IMR-90 (cell line): ENCODE measurements at regions not wholly inside any gene's neighbourhood (a gene's known extent, or its start where the extent isn't known, plus 50 kb on each side); places are given as distances from the start of the nearest gene placed in this dataset.

Experiments used
- ATAC-seq: fragments of 200-7000 bp; cut with Tn5 transposase; 2 replicates; pipeline ENCODE4 v1.9.1; 2020; ENCODE audit warnings: low read depth, mild to moderate bottlenecking, moderate library complexity
- BruUV-seq: library from RNA; stranded (reverse); fragments of 400-500 nt; replicated peaks from 2 replicates; lab custom pipeline; 2021; lab: Mats Ljungman, UMichigan
- CTCF ChIA-PET: fragments of 300-600 bp; formaldehyde crosslinking; extraction: SDS; loops from one replicate; lab custom pipeline; 2021; ENCODE audit warnings: antibody characterized with exemption; lab: Yijun Ruan, JAX
- POLR2A ChIA-PET: fragments of 300-600 bp; sonication (Branson Sonifier 250); formaldehyde crosslinking; loops from one replicate; lab custom pipeline; 2022; ENCODE audit warnings: antibody characterized with exemption; ENCODE audit not compliant: unreplicated experiment; lab: Charles Lee
- DNase-seq: peaks from one replicate; pipeline ENCODE4 v3.0.0; 2013
- H2AFZ ChIP-seq: replicated peaks from 2 replicates; pipeline ENCODE3; 2013; ENCODE audit warnings: low read length, mild to moderate bottlenecking; ENCODE audit not compliant: poor library complexity
- H2AK5ac ChIP-seq: 2 replicates; pipeline ENCODE4 v1.6.1; 2013; ENCODE audit warnings: low read depth, low read length, inconsistent platforms
- H2AK9ac ChIP-seq: replicated peaks from 2 replicates; pipeline ENCODE3; 2013; ENCODE audit warnings: mild to moderate bottlenecking, low read depth, low read length, moderate library complexity; ENCODE audit not compliant: poor library complexity
- H2BK120ac ChIP-seq: 2 replicates; pipeline ENCODE4 v1.6.1; 2013; ENCODE audit warnings: low read depth, low read length, inconsistent platforms
- H2BK15ac ChIP-seq: 3 replicates; pipeline ENCODE4 v1.6.1; 2013; ENCODE audit warnings: low read depth, low read length, inconsistent platforms
- H2BK20ac ChIP-seq: 2 replicates; pipeline ENCODE4 v1.6.1; 2013; ENCODE audit warnings: low read depth, mild to moderate bottlenecking, inconsistent platforms, low read length, moderate library complexity
- H2BK5ac ChIP-seq: 2 replicates; pipeline ENCODE4 v1.6.1; 2013; ENCODE audit warnings: mild to moderate bottlenecking, low read depth, low read length, inconsistent platforms; ENCODE audit not compliant: poor library complexity, severe bottlenecking
- H3K14ac ChIP-seq: replicated peaks from 2 replicates; pipeline ENCODE4 v1.6.1; 2013; ENCODE audit warnings: low read depth, low read length, inconsistent platforms
- H3K18ac ChIP-seq: 2 replicates; pipeline ENCODE4 v1.6.1; 2013; ENCODE audit warnings: low read depth, low read length, control low read depth
- H3K23ac ChIP-seq: 2 replicates; pipeline ENCODE4 v1.6.1; 2013; ENCODE audit warnings: low read depth, low read length, inconsistent platforms
- H3K27ac ChIP-seq: 2 replicates; pipeline ENCODE4 v1.5.1; 2013; ENCODE audit warnings: mild to moderate bottlenecking, control low read depth, low read length; ENCODE audit not compliant: insufficient read depth
- H3K27me3 ChIP-seq: 2 replicates; pipeline ENCODE4 v1.6.1; 2013; ENCODE audit warnings: low read length; ENCODE audit not compliant: control insufficient read depth, insufficient read depth
- H3K36me3 ChIP-seq: 2 replicates; pipeline ENCODE4 v1.6.1; 2013; ENCODE audit warnings: low read length, mixed read lengths; ENCODE audit not compliant: control insufficient read depth, insufficient read depth
- H3K4ac ChIP-seq: 2 replicates; pipeline ENCODE4 v1.6.1; 2013; ENCODE audit warnings: low read depth, low read length, inconsistent platforms
- H3K4me1 ChIP-seq: 2 replicates; pipeline ENCODE4 v1.6.1; 2013; ENCODE audit warnings: low read length, mixed read lengths; ENCODE audit not compliant: control insufficient read depth, insufficient read depth
- H3K4me2 ChIP-seq: 2 replicates; pipeline ENCODE4 v1.6.1; 2013; ENCODE audit warnings: low read depth, mild to moderate bottlenecking, control low read depth, low read length, moderate library complexity
- H3K4me3 ChIP-seq: 2 replicates; pipeline ENCODE4 v1.5.1; 2013; ENCODE audit warnings: low read depth, mild to moderate bottlenecking, control low read depth, low read length, moderate library complexity; ENCODE audit not compliant: insufficient read depth
- H3K56ac ChIP-seq: 2 replicates; pipeline ENCODE4 v1.6.1; 2013; ENCODE audit warnings: low read length, inconsistent platforms; ENCODE audit not compliant: insufficient read depth; ENCODE audit errors: extremely low read depth
- H3K79me1 ChIP-seq, 2 experiments: 2 replicates each; pipeline ENCODE4 v1.6.1; 2013; ENCODE audit warnings: low read length in 2 of 2, inconsistent platforms in 1 of 2, low read depth in 1 of 2
- H3K9ac ChIP-seq: 2 replicates; pipeline ENCODE4 v1.6.1; 2013; ENCODE audit warnings: low read depth, low read length, control low read depth
- H3K9me1 ChIP-seq: 2 replicates; pipeline ENCODE4 v1.6.1; 2013; ENCODE audit warnings: low read length, inconsistent platforms; ENCODE audit not compliant: insufficient read depth
- H3K9me3 ChIP-seq: 2 replicates; pipeline ENCODE4 v1.6.1; 2013; ENCODE audit warnings: low read length; ENCODE audit not compliant: control insufficient read depth, insufficient read depth
- H4K20me1 ChIP-seq: 2 replicates; pipeline ENCODE4 v1.6.1; 2013; ENCODE audit warnings: low read length, inconsistent platforms; ENCODE audit not compliant: insufficient read depth
- H4K5ac ChIP-seq: 2 replicates; pipeline ENCODE4 v1.6.1; 2013; ENCODE audit warnings: mild to moderate bottlenecking, low read depth, low read length, control low read depth
- H4K8ac ChIP-seq, 2 experiments: 2 replicates each; pipeline ENCODE4 v1.6.1; 2013; ENCODE audit warnings: low read depth in 2 of 2, low read length in 2 of 2, control low read depth in 1 of 2, inconsistent platforms in 1 of 2
- H4K91ac ChIP-seq: 2 replicates; pipeline ENCODE4 v1.6.1; 2013; ENCODE audit warnings: low read depth, low read length, inconsistent platforms; ENCODE audit not compliant: insufficient read depth
- BHLHE40 ChIP-seq: fragments of 150-350 bp; IDR thresholded peaks from 2 replicates; pipeline ENCODE4 v1.6.1; 2016; ENCODE audit warnings: mild to moderate bottlenecking, low read depth, low read length
- CEBPB ChIP-seq: IDR thresholded peaks from 2 replicates; pipeline ENCODE4 v1.6.1; 2012; ENCODE audit warnings: low read depth, low read length, improper control_type of control experiment
- ELK1 ChIP-seq: fragments of 150-350 bp; IDR thresholded peaks from 2 replicates; pipeline ENCODE4 v1.6.1; 2016; ENCODE audit warnings: low read depth, mild to moderate bottlenecking, low read length, moderate library complexity, borderline replicate concordance
- FOS ChIP-seq: fragments of 150-350 bp; IDR thresholded peaks from 2 replicates; pipeline ENCODE4 v1.6.1; 2016; ENCODE audit warnings: low read depth, low read length
- MAFK ChIP-seq: IDR thresholded peaks from 2 replicates; pipeline ENCODE4 v1.6.1; 2012; ENCODE audit warnings: low read depth, low read length, improper control_type of control experiment
- MAZ ChIP-seq: IDR thresholded peaks from 2 replicates; pipeline ENCODE4 v1.6.1; 2012; ENCODE audit warnings: low read depth, mild to moderate bottlenecking, low read length, improper control_type of control experiment, moderate library complexity, borderline replicate concordance
- MXI1 ChIP-seq: IDR thresholded peaks from 2 replicates; pipeline ENCODE4 v1.6.1; 2012; ENCODE audit warnings: low read depth, mild to moderate bottlenecking, low read length, moderate library complexity, borderline replicate concordance
- RCOR1 ChIP-seq: IDR thresholded peaks from 2 replicates; pipeline ENCODE4 v1.6.1; 2012; ENCODE audit warnings: mild to moderate bottlenecking, low read length, improper control_type of control experiment; ENCODE audit not compliant: insufficient replicate concordance
- RFX5 ChIP-seq: IDR thresholded peaks from 2 replicates; pipeline ENCODE4 v1.8.0; 2012; ENCODE audit warnings: low read depth, mild to moderate bottlenecking, low read length, moderate library complexity
- SMC3 ChIP-seq: fragments of 150-350 bp; IDR thresholded peaks from 2 replicates; pipeline ENCODE4 v1.6.1; 2016; ENCODE audit warnings: low read depth, mild to moderate bottlenecking, antibody characterized with exemption, low read length, moderate library complexity
- WGBS, 2 experiments: methylation state at CpG; one replicate each; pipeline versions ENCODE4 v1.1.5 to v1.1.7; 2013; ENCODE audit warnings: missing lambda C conversion rate in 2 of 2; ENCODE audit not compliant: insufficient read length in 1 of 2; ENCODE audit errors: extremely low coverage in 2 of 2; 5-methylcytosine and 5-hydroxymethylcytosine counted together
- dilution Hi-C: fragments of 300-500 bp; cut with HindIII; formaldehyde crosslinking; loops from one replicate; pipeline ENCODE4 v1.14.3; 2018; ENCODE audit warnings: low sequenced_read_pairs; ENCODE audit not compliant: unreplicated experiment
- in situ Hi-C: fragments of 300-500 bp; cut with MboI; formaldehyde crosslinking; loops from 3 replicates; pipeline ENCODE4 v1.14.3; 2019; ENCODE audit warnings: low sequenced_read_pairs, inconsistent platforms, mixed read lengths
- intact Hi-C: fragments of 100-400 bp; cut with micrococcal nuclease; formaldehyde crosslinking; loops from 2 replicates; pipeline ENCODE4 v1.10.0; 2022
- TF ChIP-seq, protein P1 (sequence below): fragments of 150-350 bp; IDR thresholded peaks from 2 replicates; pipeline ENCODE4 v1.6.1; 2017; ENCODE audit warnings: mild to moderate bottlenecking, antibody characterized with exemption, low read length, low read depth

DNA sequence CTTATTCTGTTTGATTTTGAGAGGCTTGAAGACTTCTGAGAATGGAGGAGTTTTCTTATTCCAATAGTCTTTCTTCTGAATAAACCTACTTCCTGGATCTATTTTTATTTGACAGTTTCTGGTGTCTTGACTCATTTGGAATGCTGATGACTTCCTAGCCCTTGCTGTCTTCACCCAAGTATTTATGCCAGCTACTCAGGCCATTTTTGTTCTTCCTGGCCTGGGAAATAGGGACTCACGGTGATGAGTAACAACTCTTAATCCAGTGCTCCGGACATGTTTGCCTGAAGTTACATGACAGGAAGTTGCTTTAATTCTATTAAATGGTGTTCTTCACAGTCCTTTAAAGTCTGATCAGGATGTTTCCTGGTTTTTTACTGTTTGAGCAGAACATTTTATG, 272.1 kb upstream of the EYS start:
- H3K4me2 ChIP-seq: no peak overlapping the region
- POLR2A ChIA-PET: no interaction called here
- H4K8ac ChIP-seq: no peak overlapping the region
- no peak overlapping the region for H3K9ac ChIP-seq
- no peak overlapping the region for H4K91ac ChIP-seq
- H3K4ac ChIP-seq: no peak overlapping the region
- intact Hi-C loops: no loop called here
- TF ChIP-seq MXI1: no peak
- TF ChIP-seq SMC3: no peak
- TF ChIP-seq RCOR1: no peak
- TF ChIP-seq, protein P1, sequence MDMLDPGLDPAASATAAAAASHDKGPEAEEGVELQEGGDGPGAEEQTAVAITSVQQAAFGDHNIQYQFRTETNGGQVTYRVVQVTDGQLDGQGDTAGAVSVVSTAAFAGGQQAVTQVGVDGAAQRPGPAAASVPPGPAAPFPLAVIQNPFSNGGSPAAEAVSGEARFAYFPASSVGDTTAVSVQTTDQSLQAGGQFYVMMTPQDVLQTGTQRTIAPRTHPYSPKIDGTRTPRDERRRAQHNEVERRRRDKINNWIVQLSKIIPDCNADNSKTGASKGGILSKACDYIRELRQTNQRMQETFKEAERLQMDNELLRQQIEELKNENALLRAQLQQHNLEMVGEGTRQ: no peak
- TF ChIP-seq CEBPB: no peak
- no peak for TF ChIP-seq BHLHE40
- no peak for TF ChIP-seq MAFK
- TF ChIP-seq FOS: no peak
- TF ChIP-seq MAZ: no peak
- no peak for TF ChIP-seq ELK1
- no peak for TF ChIP-seq RFX5
- H2AK9ac ChIP-seq: no peak overlapping the region
- H3K23ac ChIP-seq: no peak overlapping the region
- H3K79me1 ChIP-seq: no peaks in the 10 kb centered on the region
- no peak overlapping the region for H2BK5ac ChIP-seq
- dilution Hi-C loops: no loop called here
- CTCF ChIA-PET: no interaction called here
- H3K9me3 ChIP-seq: peaks cover 5% of the 10 kb centered on the region
- H4K20me1 ChIP-seq: no peaks in the 10 kb centered on the region
- H4K5ac ChIP-seq: no peak overlapping the region
- no peak overlapping the region for H3K27ac ChIP-seq
- no peak overlapping the region for H3K14ac ChIP-seq
- no peak overlapping the region for H2BK20ac ChIP-seq
- no peak overlapping the region for H2BK120ac ChIP-seq
- BruUV-seq: no TSS peak
- H2AK5ac ChIP-seq: no peak overlapping the region
- no peak overlapping the region for H2BK15ac ChIP-seq
- no peak overlapping the region for H3K4me3 ChIP-seq
- WGBS, 2 experiments: 66% methylated on average over 2 of the region's 2 CpGs; no CpG with 5 or more reads in 1 of the 2 experiments
- H3K36me3 ChIP-seq: no peaks in the 10 kb centered on the region
- H3K18ac ChIP-seq: no peak overlapping the region
- no peak for DNase-seq
- no peak for ATAC-seq
- no peaks in the 10 kb centered on the region for H3K27me3 ChIP-seq
- H3K56ac ChIP-seq: no peak overlapping the region
- no peaks in the 10 kb centered on the region for H3K9me1 ChIP-seq
- no peaks in the 10 kb centered on the region for H3K4me1 ChIP-seq
- in situ Hi-C loops: no loop called here
- H2AFZ ChIP-seq: no peak overlapping the region
